CD4-positive, alpha-beta memory T cell (primary cell): ENCODE measurements at regions not wholly inside any gene's neighbourhood (a gene's known extent, or its start where the extent isn't known, plus 50 kb on each side); places are given as distances from the start of the nearest gene placed in this dataset.

Experiments
- CTCF ChIA-PET: fragments of 350-600 bp; sonication (Branson Sonifier 250); formaldehyde crosslinking; loops from one replicate; lab custom pipeline; 2021; ENCODE audit warnings: inconsistent platforms; ENCODE audit not compliant: partially characterized antibody; lab: Charles Lee
- POLR2A ChIA-PET: fragments of 350-600 bp; sonication (Branson Sonifier 250); formaldehyde crosslinking; loops from one replicate; lab custom pipeline; 2021; ENCODE audit not compliant: partially characterized antibody; lab: Charles Lee
- DNase-seq, 5 donors: peaks; one replicate each; pipeline versions ENCODE4 v3.0.0 to v3.0.0-alpha.2; 2020 to 2022; ENCODE audit warnings: mixed read lengths in 1 of 5
- H3K27ac ChIP-seq: one replicate; pipeline ENCODE4 v1.7.0; 2013; ENCODE audit warnings: low read depth, low read length
- H3K27me3 ChIP-seq: 2 replicates; pipeline ENCODE4 v1.7.0; 2013; ENCODE audit warnings: mild to moderate bottlenecking, low read length, moderate library complexity; ENCODE audit not compliant: insufficient read depth
- H3K36me3 ChIP-seq: 2 replicates; pipeline ENCODE4 v1.7.0; 2013; ENCODE audit warnings: mild to moderate bottlenecking, low read length, moderate library complexity; ENCODE audit not compliant: insufficient read depth
- H3K4me1 ChIP-seq: 2 replicates; pipeline ENCODE4 v1.7.0; 2013; ENCODE audit warnings: mild to moderate bottlenecking, low read length, moderate library complexity; ENCODE audit not compliant: insufficient read depth
- H3K4me3 ChIP-seq, 2 donors: one replicate each; pipeline ENCODE4 v1.7.0; 2013; ENCODE audit warnings: low read length in 2 of 2, mild to moderate bottlenecking in 1 of 2
- H3K9me3 ChIP-seq, 2 donors: one replicate each; pipeline ENCODE4 v1.7.0; 2013; ENCODE audit warnings: low read length in 2 of 2, control low read depth in 1 of 2; ENCODE audit not compliant: control insufficient read depth in 1 of 2
- H3K27ac Mint-ChIP-seq, 7 donors: one replicate each; pipeline ENCODE4 v1.8.0; 2020 to 2021; ENCODE audit warnings: mixed read lengths in 7 of 7, mild to moderate bottlenecking in 6 of 7, inconsistent platforms in 3 of 7, moderate library complexity in 3 of 7
- H3K27me3 Mint-ChIP-seq, 2 donors: one replicate each; pipeline ENCODE4 v1.8.0; 2020 to 2021; ENCODE audit warnings: mixed read lengths in 2 of 2
- H3K36me3 Mint-ChIP-seq, 2 donors: one replicate each; pipeline ENCODE4 v1.8.0; 2020 to 2021; ENCODE audit warnings: mixed read lengths in 2 of 2, inconsistent platforms in 1 of 2, mild to moderate bottlenecking in 1 of 2
- H3K4me1 Mint-ChIP-seq, 4 donors: one replicate each; pipeline ENCODE4 v1.8.0; 2020 to 2021; ENCODE audit warnings: mixed read lengths in 4 of 4, mild to moderate bottlenecking in 1 of 4
- H3K4me3 Mint-ChIP-seq, 8 donors: one replicate each; pipeline ENCODE4 v1.8.0; 2020 to 2021; ENCODE audit warnings: mixed read lengths in 8 of 8, mild to moderate bottlenecking in 7 of 8, moderate library complexity in 6 of 8, inconsistent platforms in 3 of 8
- H3K9me3 Mint-ChIP-seq, 8 donors: one replicate each; pipeline ENCODE4 v1.8.0; 2020 to 2021; ENCODE audit warnings: mixed read lengths in 8 of 8, mild to moderate bottlenecking in 5 of 8, inconsistent platforms in 3 of 8, moderate library complexity in 1 of 8
- intact Hi-C: fragments of 100-400 bp; cut with micrococcal nuclease; formaldehyde crosslinking; loops from one replicate; pipeline ENCODE4 v1.15.1; 2023

GRCh38 chr4:53720776-53721175 is 129.5 kb upstream of the LNX1 start:
- Histone ChIP-seq H3K27ac (no peak overlapping the region), H3K9me3 (no peaks in the 10 kb centered on the region), H3K4me1 (no peaks in the 10 kb centered on the region), H3K4me3 (no peak overlapping the region), H3K27me3 (no peaks in the 10 kb centered on the region), H3K36me3 (no peaks in the 10 kb centered on the region)
- ChIA-PET CTCF (no interaction called here), POLR2A (no interaction called here)
- Mint-ChIP-seq H3K4me1 (no peaks in the 10 kb centered on the region), H3K36me3 (no peaks in the 10 kb centered on the region), H3K9me3 (peaks cover 0 to 6% (median 0%) of the 10 kb centered on the region in 8 donors), H3K27ac (no peak overlapping the region), H3K27me3 (peaks cover 11 to 12% of the 10 kb centered on the region in 2 donors), H3K4me3 (no peak overlapping the region)
- DNase-seq: no peak
- intact Hi-C loops: no loop called here

DNA sequence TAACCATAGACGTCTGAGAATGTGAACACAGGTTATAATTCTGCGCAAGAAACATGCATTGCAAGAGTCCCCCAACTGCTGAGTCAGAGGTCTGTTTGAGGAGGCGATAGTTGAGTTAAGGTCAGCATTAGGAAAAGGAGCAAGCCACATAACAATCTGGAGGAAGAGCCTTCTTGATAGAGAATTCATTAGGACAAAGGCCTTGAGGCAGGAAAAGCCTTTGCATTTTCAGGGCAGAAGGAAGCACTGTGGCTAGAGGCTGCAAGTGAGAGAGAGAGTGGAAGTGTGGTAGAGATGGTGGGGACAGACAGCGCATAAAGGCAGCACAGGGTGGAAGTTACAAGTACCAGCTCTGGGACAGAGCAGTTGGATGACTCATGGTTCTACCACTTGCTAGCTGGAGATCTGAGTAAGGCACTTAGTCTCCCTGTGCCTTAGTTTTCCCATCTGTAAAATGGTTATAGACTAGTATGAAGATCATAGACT is 125.8 kb upstream of the LNX1 start:
- Histone ChIP-seq H3K36me3 (no peaks in the 10 kb centered on the region), H3K27ac (no peak overlapping the region), H3K9me3 (no peaks in the 10 kb centered on the region), H3K4me3 (no peak overlapping the region), H3K27me3 (no peaks in the 10 kb centered on the region), H3K4me1 (no peaks in the 10 kb centered on the region)
- H3K4me3 Mint-ChIP-seq: no peak overlapping the region
- no peaks in the 10 kb centered on the region for H3K4me1 Mint-ChIP-seq
- POLR2A ChIA-PET: no interaction called here
- intact Hi-C loops: no loop called here
- no peak for DNase-seq
- CTCF ChIA-PET: no interaction called here
- no peaks in the 10 kb centered on the region for H3K36me3 Mint-ChIP-seq
- H3K27me3 Mint-ChIP-seq: peaks cover 7 to 12% of the 10 kb centered on the region in 2 donors
- H3K27ac Mint-ChIP-seq: no peak overlapping the region
- no peaks in the 10 kb centered on the region for H3K9me3 Mint-ChIP-seq

- H3K4me1 ChIP-seq: no peaks in the 10 kb centered on the region
- no peaks in the 10 kb centered on the region for H3K36me3 ChIP-seq
- Mint-ChIP-seq H3K27me3 (peaks cover 7 to 12% of the 10 kb centered on the region in 2 donors), H3K36me3 (no peaks in the 10 kb centered on the region), H3K9me3 (no peaks in the 10 kb centered on the region), H3K4me3 (no peak overlapping the region), H3K4me1 (no peaks in the 10 kb centered on the region), H3K27ac (no peak overlapping the region)
- H3K4me3 ChIP-seq: no peak overlapping the region
- no peak overlapping the region for H3K27ac ChIP-seq
- no peaks in the 10 kb centered on the region for H3K9me3 ChIP-seq
- no peaks in the 10 kb centered on the region for H3K27me3 ChIP-seq
- intact Hi-C loops: no loop called here
- CTCF ChIA-PET: no interaction called here
- DNase-seq: no peak
- POLR2A ChIA-PET: no interaction called here
Observed at GRCh38 chr4:53716471-53717063, 125.3 kb upstream of the LNX1 start.

DNA sequence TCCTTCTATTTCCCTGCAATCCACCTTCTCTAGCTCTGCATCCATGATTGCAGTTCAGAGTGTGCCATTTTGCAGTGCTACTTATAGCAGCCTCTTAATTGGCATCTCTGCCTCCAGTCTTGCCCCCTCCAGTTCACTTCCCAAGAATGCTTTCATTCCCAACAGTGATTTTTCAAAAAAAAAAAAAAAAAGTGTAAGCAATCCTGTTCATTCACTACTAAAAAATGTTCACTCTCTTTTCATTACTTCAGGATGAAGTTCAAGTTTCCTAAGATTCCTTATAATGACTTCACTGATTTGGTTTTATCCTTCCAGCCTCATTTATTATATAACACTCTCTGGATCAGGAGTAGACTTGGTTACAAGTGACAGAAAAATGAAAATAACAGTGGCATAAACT is 124.7 kb upstream of the LNX1 start:
- CTCF ChIA-PET: interaction anchor here (1.2 kb wide), 1 partner anchor 9 kb away, joined by 3 read pairs; no protein-coding TSS in a partner anchor
- H3K4me3 Mint-ChIP-seq: no peak overlapping the region
- H3K9me3 Mint-ChIP-seq: no peaks in the 10 kb centered on the region
- H3K4me3 ChIP-seq: no peak overlapping the region
- intact Hi-C loops: no loop called here
- H3K9me3 ChIP-seq: no peaks in the 10 kb centered on the region
- no peaks in the 10 kb centered on the region for H3K27me3 ChIP-seq
- no peak overlapping the region for H3K27ac ChIP-seq
- no peak overlapping the region for H3K27ac Mint-ChIP-seq
- no peak for DNase-seq
- no peaks in the 10 kb centered on the region for H3K4me1 Mint-ChIP-seq
- H3K27me3 Mint-ChIP-seq: peaks cover 4 to 11% of the 10 kb centered on the region in 2 donors
- H3K36me3 ChIP-seq: no peaks in the 10 kb centered on the region
- H3K4me1 ChIP-seq: no peaks in the 10 kb centered on the region
- no peaks in the 10 kb centered on the region for H3K36me3 Mint-ChIP-seq
- POLR2A ChIA-PET: no interaction called here

- POLR2A ChIA-PET: no interaction called here
- Mint-ChIP-seq H3K4me1 (no peaks in the 10 kb centered on the region), H3K36me3 (no peaks in the 10 kb centered on the region), H3K27ac (no peak overlapping the region), H3K4me3 (no peak overlapping the region), H3K27me3 (peaks cover 4 to 8% of the 10 kb centered on the region in 2 donors), H3K9me3 (no peaks in the 10 kb centered on the region)
- Histone ChIP-seq H3K4me1 (no peaks in the 10 kb centered on the region), H3K36me3 (no peaks in the 10 kb centered on the region), H3K27ac (no peak overlapping the region), H3K4me3 (no peak overlapping the region), H3K27me3 (no peaks in the 10 kb centered on the region), H3K9me3 (no peaks in the 10 kb centered on the region)
- intact Hi-C loops: no loop called here
- CTCF ChIA-PET: interaction anchor here (0.9 kb wide), 1 partner anchor 12 kb away, joined by 3 read pairs; no protein-coding TSS in a partner anchor
- no peak for DNase-seq
Observed at GRCh38 chr4:53714236-53715140, 123.2 kb upstream of the LNX1 start.

- ChIA-PET POLR2A (no interaction called here), CTCF (no interaction called here)
- no peak overlapping the region for H3K27ac Mint-ChIP-seq
- Histone ChIP-seq H3K36me3 (no peaks in the 10 kb centered on the region), H3K27me3 (no peaks in the 10 kb centered on the region), H3K9me3 (no peaks in the 10 kb centered on the region), H3K4me1 (no peaks in the 10 kb centered on the region), H3K4me3 (no peak overlapping the region), H3K27ac (no peak overlapping the region)
- DNase-seq: no peak
- intact Hi-C loops: no loop called here
- no peaks in the 10 kb centered on the region for H3K9me3 Mint-ChIP-seq
- no peaks in the 10 kb centered on the region for H3K4me1 Mint-ChIP-seq
- no peaks in the 10 kb centered on the region for H3K36me3 Mint-ChIP-seq
- peaks cover 4% of the 10 kb centered on the region in 2 donors for H3K27me3 Mint-ChIP-seq
- H3K4me3 Mint-ChIP-seq: no peak overlapping the region
Observed at GRCh38 chr4:53713767-53714166, 122.5 kb upstream of the LNX1 start.

GRCh38 chr4:53713296-53713695 is 122.0 kb upstream of the LNX1 start:
- no peaks in the 10 kb centered on the region for H3K4me1 Mint-ChIP-seq
- CTCF ChIA-PET: no interaction called here

More at GRCh38 chr4:53713296-53713695, 122.0 kb upstream of the LNX1 start:
- Mint-ChIP-seq H3K36me3 (no peaks in the 10 kb centered on the region), H3K27ac (no peak overlapping the region), H3K4me3 (no peak overlapping the region), H3K9me3 (no peaks in the 10 kb centered on the region), H3K27me3 (peaks cover 4% of the 10 kb centered on the region in 2 donors)
- no peak for DNase-seq
- POLR2A ChIA-PET: no interaction called here
- intact Hi-C loops: no loop called here
- H3K4me3 ChIP-seq: no peak overlapping the region
- H3K4me1 ChIP-seq: no peaks in the 10 kb centered on the region
- H3K27ac ChIP-seq: no peak overlapping the region
- no peaks in the 10 kb centered on the region for H3K27me3 ChIP-seq
- H3K36me3 ChIP-seq: no peaks in the 10 kb centered on the region
- H3K9me3 ChIP-seq: no peaks in the 10 kb centered on the region
